H9 (cell line): ENCODE measurements at regions not wholly inside any gene's neighbourhood (a gene's known extent, or its start where the extent isn't known, plus 50 kb on each side); places are given as distances from the start of the nearest gene placed in this dataset.

Experiments used
- DNase-seq: peaks from one replicate; pipeline ENCODE4 v3.0.0-alpha.2; 2017
- H2AFZ ChIP-seq: one replicate; pipeline ENCODE4 v1.6.1; 2013; ENCODE audit warnings: mild to moderate bottlenecking, low read length, control low read depth, moderate library complexity
- H2AK5ac ChIP-seq: 2 replicates; pipeline ENCODE4 v1.6.1; 2013; ENCODE audit warnings: low read length, control low read depth, mixed read lengths; ENCODE audit not compliant: insufficient read length
- H2BK120ac ChIP-seq: one replicate; pipeline ENCODE4 v1.6.1; 2013; ENCODE audit warnings: low read depth, mild to moderate bottlenecking, low read length, control low read depth, inconsistent platforms; ENCODE audit not compliant: poor library complexity, severe bottlenecking
- H2BK12ac ChIP-seq: 2 replicates; pipeline ENCODE4 v1.6.1; 2013; ENCODE audit warnings: low read length, control low read depth, mixed read lengths, low read depth; ENCODE audit not compliant: insufficient read length
- H2BK15ac ChIP-seq: 2 replicates; pipeline ENCODE4 v1.6.1; 2013; ENCODE audit warnings: low read depth, low read length, control low read depth
- H2BK20ac ChIP-seq: one replicate; pipeline ENCODE4 v1.6.1; 2013; ENCODE audit warnings: low read depth, mild to moderate bottlenecking, low read length, control low read depth, inconsistent platforms; ENCODE audit not compliant: poor library complexity, severe bottlenecking
- H2BK5ac ChIP-seq: 2 replicates; pipeline ENCODE4 v1.6.1; 2013; ENCODE audit warnings: low read length, control low read depth, mixed read lengths; ENCODE audit not compliant: insufficient read length
- H3K14ac ChIP-seq: 2 replicates; pipeline ENCODE4 v1.6.1; 2013; ENCODE audit warnings: low read length, control low read depth; ENCODE audit not compliant: insufficient read depth
- H3K18ac ChIP-seq: 2 replicates; pipeline ENCODE4 v1.6.1; 2013; ENCODE audit warnings: low read depth, mild to moderate bottlenecking, mixed read lengths, low read length, control low read depth; ENCODE audit not compliant: insufficient read length
- H3K23ac ChIP-seq: 2 replicates; pipeline ENCODE4 v1.6.1; 2013; ENCODE audit warnings: low read length, control low read depth, mixed read lengths, low read depth; ENCODE audit not compliant: insufficient read length
- H3K23me2 ChIP-seq: 2 replicates; pipeline ENCODE4 v1.6.1; 2013; ENCODE audit warnings: low read depth, mild to moderate bottlenecking, mixed read lengths, low read length, control low read depth; ENCODE audit not compliant: insufficient read length, poor library complexity, severe bottlenecking
- H3K27ac ChIP-seq: 2 replicates; pipeline ENCODE4 v1.5.1; 2013; ENCODE audit warnings: low read length, control low read depth, mixed read lengths, low read depth; ENCODE audit not compliant: insufficient read length
- H3K27me3 ChIP-seq: 2 replicates; pipeline ENCODE4 v1.6.1; 2013; ENCODE audit warnings: low read length, control low read depth, inconsistent platforms; ENCODE audit not compliant: insufficient read depth
- H3K4ac ChIP-seq: 2 replicates; pipeline ENCODE4 v1.6.1; 2013; ENCODE audit warnings: low read depth, mild to moderate bottlenecking, control low read depth, inconsistent platforms, low read length, moderate library complexity
- H3K4me1 ChIP-seq: 2 replicates; pipeline ENCODE4 v1.6.1; 2013; ENCODE audit warnings: low read length, control low read depth, inconsistent platforms; ENCODE audit not compliant: insufficient read depth
- H3K4me2 ChIP-seq: 2 replicates; pipeline ENCODE4 v1.6.1; 2013; ENCODE audit warnings: low read length, control low read depth, mixed read lengths; ENCODE audit not compliant: insufficient read length, insufficient read depth
- H3K56ac ChIP-seq: 2 replicates; pipeline ENCODE4 v1.6.1; 2013; ENCODE audit warnings: low read depth, mild to moderate bottlenecking, mixed read lengths, low read length, control low read depth; ENCODE audit not compliant: insufficient read length
- H3K79me1 ChIP-seq: 2 replicates; pipeline ENCODE4 v1.6.1; 2013; ENCODE audit warnings: low read depth, mild to moderate bottlenecking, moderate library complexity, low read length, control low read depth, inconsistent platforms; ENCODE audit not compliant: insufficient read depth, poor library complexity, severe bottlenecking
- H3K79me2 ChIP-seq: 2 replicates; pipeline ENCODE4 v1.6.1; 2013; ENCODE audit warnings: low read length, control low read depth, inconsistent platforms; ENCODE audit not compliant: insufficient read depth
- H3K9ac ChIP-seq: 2 replicates; pipeline ENCODE4 v1.6.1; 2013; ENCODE audit warnings: low read length, control low read depth, mixed read lengths; ENCODE audit not compliant: insufficient read length; ENCODE audit errors: extremely low read depth
- H3K9me3 ChIP-seq: one replicate; pipeline ENCODE4 v1.6.1; 2013; ENCODE audit warnings: low read depth, low read length, inconsistent platforms; ENCODE audit not compliant: control insufficient read depth
- H3T11ph ChIP-seq: one replicate; pipeline ENCODE4 v1.6.1; 2013; ENCODE audit warnings: mild to moderate bottlenecking, low read length, control low read depth, inconsistent platforms
- H4K20me1 ChIP-seq: one replicate; pipeline ENCODE4 v1.6.1; 2013; ENCODE audit not compliant: control insufficient read depth, insufficient read length, insufficient read depth
- H4K5ac ChIP-seq: 2 replicates; pipeline ENCODE4 v1.6.1; 2013; ENCODE audit warnings: low read depth, mild to moderate bottlenecking, mixed read lengths, low read length, control low read depth; ENCODE audit not compliant: insufficient read length
- H4K8ac ChIP-seq: replicated peaks from 2 replicates; pipeline ENCODE4 v1.6.1; 2013; ENCODE audit warnings: low read length, control low read depth, mixed read lengths, low read depth; ENCODE audit not compliant: insufficient read length
- H4K91ac ChIP-seq: 2 replicates; pipeline ENCODE4 v1.6.1; 2013; ENCODE audit warnings: low read depth, mild to moderate bottlenecking, moderate library complexity, mixed read lengths, low read length, control low read depth; ENCODE audit not compliant: insufficient read length
- H3K27ac Mint-ChIP-seq, 3 experiments: 2 replicates in 2 of 3; 3 replicates in 1 of 3; pipeline ENCODE4 v1.8.0; 2020 to 2021; ENCODE audit warnings: mixed read lengths in 3 of 3, mild to moderate bottlenecking in 1 of 3, moderate library complexity in 1 of 3
- H3K27me3 Mint-ChIP-seq: 2 replicates; pipeline ENCODE4 v1.8.0; 2021; ENCODE audit warnings: low read depth, mild to moderate bottlenecking, moderate library complexity, mixed read lengths
- H3K36me3 Mint-ChIP-seq, 3 experiments: 2 replicates in 2 of 3; 3 replicates in 1 of 3; pipeline ENCODE4 v1.8.0; 2020 to 2021; ENCODE audit warnings: low read depth in 3 of 3, mixed read lengths in 3 of 3; ENCODE audit not compliant: insufficient read depth in 1 of 3
- H3K4me1 Mint-ChIP-seq, 2 experiments: 2 replicates each; pipeline ENCODE4 v1.8.0; 2020; ENCODE audit warnings: mixed read lengths in 2 of 2
- H3K4me3 Mint-ChIP-seq, 2 experiments: 2 replicates in 1 of 2; 3 replicates in 1 of 2; pipeline ENCODE4 v1.8.0; 2020 to 2021; ENCODE audit warnings: mild to moderate bottlenecking in 2 of 2, mixed read lengths in 2 of 2, moderate library complexity in 1 of 2
- H3K9me3 Mint-ChIP-seq, 2 experiments: 2 replicates in 1 of 2; 3 replicates in 1 of 2; pipeline ENCODE4 v1.8.0; 2020; ENCODE audit warnings: mild to moderate bottlenecking in 2 of 2, mixed read lengths in 2 of 2, moderate library complexity in 1 of 2
- WGBS: extraction: QIAGEN DNeasy Blood & Tissue Kit; methylation state at CpG from one replicate; pipeline ENCODE4 v1.1.7; 2013; ENCODE audit warnings: missing lambda C conversion rate, low lambda C conversion rate, mixed read lengths; ENCODE audit not compliant: insufficient read length; ENCODE audit errors: extremely low coverage; 5-methylcytosine and 5-hydroxymethylcytosine counted together
- TF ChIP-seq, protein P1 (sequence below): fragments of 200-600 bp; sonication (generic); conservative IDR thresholded peaks from 3 replicates; pipeline ENCODE4 v1.8.0; 2021; ENCODE audit warnings: antibody characterized with exemption, mild to moderate bottlenecking

DNA sequence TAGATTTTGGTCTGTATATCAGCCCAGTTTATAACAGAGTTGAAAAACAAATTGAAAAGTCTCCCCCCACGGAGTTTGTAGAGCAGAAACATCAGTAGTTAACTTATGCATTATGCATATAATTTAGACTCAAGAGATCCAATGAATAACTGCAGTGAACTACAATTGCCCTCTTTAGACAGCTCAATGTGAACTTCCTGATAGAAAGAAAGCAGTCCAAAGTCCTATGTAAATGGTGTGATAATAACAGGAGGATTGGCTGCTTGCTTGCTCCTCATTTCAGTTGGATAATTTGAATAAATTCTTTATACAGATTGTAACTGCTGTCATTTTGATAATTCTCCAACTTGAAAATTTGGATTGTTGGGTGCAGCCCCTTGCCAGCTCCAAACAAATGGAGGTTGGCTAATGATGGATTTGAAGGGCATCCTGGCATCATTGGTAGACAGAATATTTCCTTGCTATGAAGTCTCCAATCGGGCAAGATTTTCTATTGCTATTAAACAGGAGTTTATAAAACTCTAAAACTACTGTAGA, 297.1 kb downstream of the ASXL3 start:
- H3K27me3 Mint-ChIP-seq = no peaks in the 10 kb centered on the region
- Histone ChIP-seq H3K9ac (no peak overlapping the region), H3K9me3 (no peaks in the 10 kb centered on the region), H2BK120ac (no peak overlapping the region), H3K18ac (no peak overlapping the region), H3K23me2 (no peaks in the 10 kb centered on the region), H3K4ac (no peak overlapping the region), H4K8ac (no peak overlapping the region), H3K23ac (no peak overlapping the region), H4K91ac (no peak overlapping the region), H2BK15ac (no peak overlapping the region), H2BK20ac (no peak overlapping the region), H3K79me1 (no peaks in the 10 kb centered on the region), H3K14ac (no peak overlapping the region), H2AFZ (no peak overlapping the region), H2AK5ac (no peak overlapping the region), H3K4me1 (no peaks in the 10 kb centered on the region; the same call in 1 of the 2 replicates), H2BK12ac (no peak overlapping the region), H3K4me2 (no peak overlapping the region), H2BK5ac (no peak overlapping the region), H3K56ac (no peak overlapping the region), H3K79me2 (no peaks in the 10 kb centered on the region), H3T11ph (no peak overlapping the region), H3K27ac (no peak overlapping the region), H4K20me1 (no peaks in the 10 kb centered on the region), H4K5ac (no peak overlapping the region), H3K27me3 (no peaks in the 10 kb centered on the region)
- H3K36me3 Mint-ChIP-seq = no peaks in the 10 kb centered on the region
- DNase-seq = no peak
- no peak overlapping the region for H3K4me3 Mint-ChIP-seq
- no peaks in the 10 kb centered on the region for H3K9me3 Mint-ChIP-seq
- TF ChIP-seq, protein P1, sequence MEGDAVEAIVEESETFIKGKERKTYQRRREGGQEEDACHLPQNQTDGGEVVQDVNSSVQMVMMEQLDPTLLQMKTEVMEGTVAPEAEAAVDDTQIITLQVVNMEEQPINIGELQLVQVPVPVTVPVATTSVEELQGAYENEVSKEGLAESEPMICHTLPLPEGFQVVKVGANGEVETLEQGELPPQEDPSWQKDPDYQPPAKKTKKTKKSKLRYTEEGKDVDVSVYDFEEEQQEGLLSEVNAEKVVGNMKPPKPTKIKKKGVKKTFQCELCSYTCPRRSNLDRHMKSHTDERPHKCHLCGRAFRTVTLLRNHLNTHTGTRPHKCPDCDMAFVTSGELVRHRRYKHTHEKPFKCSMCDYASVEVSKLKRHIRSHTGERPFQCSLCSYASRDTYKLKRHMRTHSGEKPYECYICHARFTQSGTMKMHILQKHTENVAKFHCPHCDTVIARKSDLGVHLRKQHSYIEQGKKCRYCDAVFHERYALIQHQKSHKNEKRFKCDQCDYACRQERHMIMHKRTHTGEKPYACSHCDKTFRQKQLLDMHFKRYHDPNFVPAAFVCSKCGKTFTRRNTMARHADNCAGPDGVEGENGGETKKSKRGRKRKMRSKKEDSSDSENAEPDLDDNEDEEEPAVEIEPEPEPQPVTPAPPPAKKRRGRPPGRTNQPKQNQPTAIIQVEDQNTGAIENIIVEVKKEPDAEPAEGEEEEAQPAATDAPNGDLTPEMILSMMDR = no peak
- WGBS = no CpG with 5 or more reads among the region's 2 CpGs
- no peak overlapping the region for H3K27ac Mint-ChIP-seq
- H3K4me1 Mint-ChIP-seq = 0 out of 4 replicates have a peak, but pooled peaks cover 0 to 4% of the 10 kb centered on the region in 2 experiments
